ENCODE measurements at regions not wholly inside any gene's neighbourhood (a gene's known extent, or its start where the extent isn't known, plus 50 kb on each side); places are given as distances from the start of the nearest gene placed in this dataset.

DNA sequence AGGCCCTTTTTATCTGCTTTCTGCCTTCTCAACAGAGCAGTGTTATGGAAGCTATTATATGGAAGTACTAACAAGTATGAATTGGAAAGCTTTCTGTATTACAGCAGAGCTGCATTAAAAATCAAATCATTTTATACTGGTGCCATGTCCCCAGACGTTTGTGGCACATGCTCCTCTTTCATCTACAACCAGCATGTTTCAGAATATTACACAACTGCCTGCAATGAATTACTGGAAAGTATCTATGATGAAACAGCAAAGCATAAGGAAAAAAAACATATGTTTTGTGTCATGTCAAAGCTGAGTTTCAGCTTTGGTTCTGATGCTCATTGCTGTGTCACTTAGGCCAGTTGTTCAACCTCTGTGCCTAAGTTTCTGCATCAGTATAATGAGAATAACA lies 576.8 kb downstream of the GBA3 start:
- CTCF ChIA-PET = no interaction called here
- H3K9me3 Mint-ChIP-seq (ENCODE audit: unreplicated experiment) = no peaks in the 10 kb centered on the region
- no peaks in the 10 kb centered on the region for H3K36me3 Mint-ChIP-seq (ENCODE audit: insufficient read depth, unreplicated experiment)
- no peaks in the 10 kb centered on the region for H3K27me3 Mint-ChIP-seq (ENCODE audit: insufficient read depth, unreplicated experiment)
- H3K4me1 Mint-ChIP-seq (ENCODE audit: insufficient read depth, unreplicated experiment) = no peaks in the 10 kb centered on the region
- no TSS peak for BruUV-seq (replicated peaks)
- TF ChIP-seq, protein P1, sequence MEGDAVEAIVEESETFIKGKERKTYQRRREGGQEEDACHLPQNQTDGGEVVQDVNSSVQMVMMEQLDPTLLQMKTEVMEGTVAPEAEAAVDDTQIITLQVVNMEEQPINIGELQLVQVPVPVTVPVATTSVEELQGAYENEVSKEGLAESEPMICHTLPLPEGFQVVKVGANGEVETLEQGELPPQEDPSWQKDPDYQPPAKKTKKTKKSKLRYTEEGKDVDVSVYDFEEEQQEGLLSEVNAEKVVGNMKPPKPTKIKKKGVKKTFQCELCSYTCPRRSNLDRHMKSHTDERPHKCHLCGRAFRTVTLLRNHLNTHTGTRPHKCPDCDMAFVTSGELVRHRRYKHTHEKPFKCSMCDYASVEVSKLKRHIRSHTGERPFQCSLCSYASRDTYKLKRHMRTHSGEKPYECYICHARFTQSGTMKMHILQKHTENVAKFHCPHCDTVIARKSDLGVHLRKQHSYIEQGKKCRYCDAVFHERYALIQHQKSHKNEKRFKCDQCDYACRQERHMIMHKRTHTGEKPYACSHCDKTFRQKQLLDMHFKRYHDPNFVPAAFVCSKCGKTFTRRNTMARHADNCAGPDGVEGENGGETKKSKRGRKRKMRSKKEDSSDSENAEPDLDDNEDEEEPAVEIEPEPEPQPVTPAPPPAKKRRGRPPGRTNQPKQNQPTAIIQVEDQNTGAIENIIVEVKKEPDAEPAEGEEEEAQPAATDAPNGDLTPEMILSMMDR (IDR thresholded peaks at IDR 0.05; ENCODE audit: unreplicated experiment) = no peak
- intact Hi-C loops (cut with micrococcal nuclease) = no loop called here
- no peak overlapping the region for H3K27ac Mint-ChIP-seq (ENCODE audit: low read depth, unreplicated experiment)
- peak; percentile 34 for DNase-seq (ENCODE audit: unreplicated experiment)
- POLR2A ChIA-PET = no interaction called here
- no peak overlapping the region for H3K4me3 Mint-ChIP-seq (ENCODE audit: unreplicated experiment)

DNA sequence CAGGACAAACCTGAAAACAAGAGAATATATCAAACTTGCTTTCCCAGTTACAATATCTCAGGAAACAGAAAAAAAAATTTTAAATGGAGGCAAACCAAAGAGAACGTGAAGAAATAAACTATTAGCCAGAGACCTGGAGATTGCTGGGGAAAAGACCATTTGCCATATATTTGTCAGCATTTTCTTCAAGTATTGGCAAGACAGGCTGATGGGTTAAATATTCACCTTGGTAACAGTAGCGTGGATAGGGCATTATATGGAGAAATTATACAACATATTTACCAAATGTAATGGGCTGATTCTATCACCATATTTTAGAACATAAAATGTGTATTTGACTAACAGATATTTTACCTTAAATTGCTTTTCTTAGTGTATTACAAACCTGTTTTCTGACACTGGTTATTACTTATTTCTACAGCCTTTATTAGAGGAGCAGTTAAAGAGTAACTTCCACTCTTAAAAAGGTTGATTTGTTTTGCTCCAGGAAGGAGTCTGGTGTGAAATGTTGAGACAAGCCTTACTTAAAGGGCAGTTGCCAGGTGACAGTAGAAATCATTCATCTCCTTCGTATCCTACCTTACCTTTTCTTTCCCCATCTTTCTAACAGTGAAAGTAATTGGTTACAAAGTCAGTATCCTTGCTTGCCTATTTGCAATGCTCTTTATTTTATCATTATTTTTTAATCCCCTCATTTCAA lies 575.5 kb downstream of the GBA3 start:
- no peaks in the 10 kb centered on the region for H3K27me3 Mint-ChIP-seq (ENCODE audit: insufficient read depth, unreplicated experiment)
- no peak overlapping the region for H3K4me3 Mint-ChIP-seq (ENCODE audit: unreplicated experiment)
- intact Hi-C loops (cut with micrococcal nuclease) = no loop called here
- no peak overlapping the region for H3K27ac Mint-ChIP-seq (ENCODE audit: low read depth, unreplicated experiment)
- no TSS peak for BruUV-seq (replicated peaks)
- POLR2A ChIA-PET = interaction anchor here (0.5 kb wide), 1 partner anchor 226 kb away, joined by 3 read pairs; no protein-coding TSS in a partner anchor
- TF ChIP-seq, protein P1 (IDR thresholded peaks at IDR 0.05; ENCODE audit: unreplicated experiment) = no peak
- H3K36me3 Mint-ChIP-seq (ENCODE audit: insufficient read depth, unreplicated experiment) = no peaks in the 10 kb centered on the region
- no peaks in the 10 kb centered on the region for H3K4me1 Mint-ChIP-seq (ENCODE audit: insufficient read depth, unreplicated experiment)
- H3K9me3 Mint-ChIP-seq (ENCODE audit: unreplicated experiment) = no peaks in the 10 kb centered on the region
- DNase-seq (ENCODE audit: unreplicated experiment) = no peak
- CTCF ChIA-PET = no interaction called here

DNA sequence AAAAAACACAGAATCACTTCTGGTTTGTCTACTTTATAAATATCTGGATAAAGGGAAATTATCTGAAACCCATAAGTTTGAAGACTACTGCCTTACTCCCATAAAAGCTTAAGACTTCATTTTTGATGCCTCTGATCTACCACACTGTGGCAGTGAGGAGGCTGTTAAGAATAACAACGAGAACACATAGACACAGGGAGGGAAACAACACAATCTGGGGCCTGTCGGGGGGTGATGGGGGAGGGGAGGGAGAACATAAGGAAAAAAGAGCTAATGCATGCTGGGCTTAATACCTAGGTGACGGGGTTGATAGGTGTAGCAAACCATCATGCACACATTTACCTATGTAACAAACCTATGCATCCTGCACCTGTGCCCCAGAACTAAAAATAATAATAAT lies 573.7 kb downstream of the GBA3 start:
- intact Hi-C loops (cut with micrococcal nuclease) = no loop called here
- no peaks in the 10 kb centered on the region for H3K36me3 Mint-ChIP-seq (ENCODE audit: insufficient read depth, unreplicated experiment)
- TF ChIP-seq, protein P1 (IDR thresholded peaks at IDR 0.05; ENCODE audit: unreplicated experiment) = no peak
- no peak overlapping the region for H3K27ac Mint-ChIP-seq (ENCODE audit: low read depth, unreplicated experiment)
- CTCF ChIA-PET = no interaction called here
- no peaks in the 10 kb centered on the region for H3K4me1 Mint-ChIP-seq (ENCODE audit: insufficient read depth, unreplicated experiment)
- no TSS peak for BruUV-seq (replicated peaks)
- H3K4me3 Mint-ChIP-seq (ENCODE audit: unreplicated experiment) = no peak overlapping the region
- no peaks in the 10 kb centered on the region for H3K9me3 Mint-ChIP-seq (ENCODE audit: unreplicated experiment)
- POLR2A ChIA-PET = interaction anchor here (0.5 kb wide), 1 partner anchor 1186 kb away, joined by 3 read pairs; no protein-coding TSS in a partner anchor
- no peaks in the 10 kb centered on the region for H3K27me3 Mint-ChIP-seq (ENCODE audit: insufficient read depth, unreplicated experiment)
- no peak for DNase-seq (ENCODE audit: unreplicated experiment)

DNA sequence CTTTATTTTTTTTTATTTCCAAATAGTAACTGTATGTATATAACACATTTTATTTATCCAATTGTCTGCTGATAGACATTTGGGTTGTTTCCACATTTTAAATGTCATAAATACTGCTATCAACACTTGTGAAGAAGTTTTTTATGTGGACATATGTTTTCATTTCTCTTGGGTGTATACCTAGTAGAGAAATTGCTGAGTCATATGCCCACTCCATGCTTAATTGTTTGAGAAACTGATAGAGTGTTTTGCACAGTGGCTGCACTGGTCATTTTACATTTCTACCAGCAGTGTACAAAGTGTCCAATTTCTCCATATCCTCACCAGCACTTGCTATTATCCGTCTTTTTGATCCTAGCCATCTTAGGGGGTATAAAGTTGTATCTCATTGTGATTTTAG lies 567.8 kb downstream of the GBA3 start:
- H3K27me3 Mint-ChIP-seq (ENCODE audit: insufficient read depth, unreplicated experiment) = no peaks in the 10 kb centered on the region
- H3K27ac Mint-ChIP-seq (ENCODE audit: low read depth, unreplicated experiment) = no peak overlapping the region
- POLR2A ChIA-PET = no interaction called here
- TF ChIP-seq, protein P1 (IDR thresholded peaks at IDR 0.05; ENCODE audit: unreplicated experiment) = no peak
- no peaks in the 10 kb centered on the region for H3K4me1 Mint-ChIP-seq (ENCODE audit: insufficient read depth, unreplicated experiment)
- no peaks in the 10 kb centered on the region for H3K9me3 Mint-ChIP-seq (ENCODE audit: unreplicated experiment)
- H3K4me3 Mint-ChIP-seq (ENCODE audit: unreplicated experiment) = no peak overlapping the region
- H3K36me3 Mint-ChIP-seq (ENCODE audit: insufficient read depth, unreplicated experiment) = no peaks in the 10 kb centered on the region
- intact Hi-C loops (cut with micrococcal nuclease) = no loop called here
- DNase-seq (ENCODE audit: unreplicated experiment) = no peak
- CTCF ChIA-PET = no interaction called here
- BruUV-seq (replicated peaks) = no TSS peak
